ENCODE measurements at regions not wholly inside any gene's neighbourhood (a gene's known extent, or its start where the extent isn't known, plus 50 kb on each side); places are given as distances from the start of the nearest gene placed in this dataset.
A peak's percentile ranks its signal among the peaks of the same experiment; 100 is the strongest.

DNA sequence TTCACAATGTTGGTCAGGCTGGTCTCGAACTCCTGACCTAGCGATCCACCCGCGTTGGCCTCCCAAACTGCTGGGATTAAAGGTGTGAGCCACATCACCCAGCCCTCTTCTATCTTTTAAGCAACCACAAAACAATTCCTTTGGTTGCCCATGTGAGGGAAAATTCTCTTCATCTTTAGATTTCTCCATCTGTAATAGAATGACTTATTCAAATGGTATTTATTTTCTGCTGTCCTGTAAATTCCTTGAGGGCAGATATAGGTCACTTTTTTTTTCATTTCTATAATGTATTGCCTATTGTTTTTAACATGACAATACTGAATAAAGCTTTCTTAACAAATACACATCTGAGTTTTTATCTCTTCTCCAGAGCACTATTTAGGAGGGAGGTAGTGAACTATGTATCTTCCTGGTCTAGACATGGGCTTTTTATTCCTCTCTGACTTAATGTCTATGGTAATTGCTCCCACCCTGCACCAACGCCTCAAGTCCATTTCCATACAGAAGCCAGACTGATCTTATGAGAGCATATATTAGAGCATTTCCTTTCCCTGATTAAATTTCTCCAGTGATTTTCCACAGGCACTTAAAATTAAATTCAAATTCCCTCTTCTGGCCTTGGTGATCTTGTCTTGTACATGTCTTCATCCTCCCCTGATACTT lies 595.6 kb downstream of the CAAP1 start:
- DNase-seq = no peak

DNA sequence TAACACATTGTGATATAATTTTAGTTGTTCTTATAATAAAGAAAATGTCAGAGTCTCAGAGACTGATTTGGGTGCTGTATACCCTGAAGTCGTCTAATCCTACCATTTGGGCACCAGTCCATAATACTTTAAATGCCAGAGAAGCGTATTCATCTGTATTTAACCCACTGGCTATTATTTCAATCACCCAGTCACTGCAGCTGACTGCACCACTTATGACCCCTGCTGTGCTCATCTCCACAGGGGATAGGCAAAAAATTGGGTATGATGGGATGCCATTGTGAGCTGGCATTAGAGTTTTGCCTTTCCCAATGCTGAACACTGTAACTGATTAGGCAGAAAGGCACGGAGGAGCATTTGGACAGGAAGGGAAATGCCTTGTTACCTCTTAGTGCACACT lies 599.7 kb downstream of the CAAP1 start:
- DNase-seq = peak; percentile 46

DNA sequence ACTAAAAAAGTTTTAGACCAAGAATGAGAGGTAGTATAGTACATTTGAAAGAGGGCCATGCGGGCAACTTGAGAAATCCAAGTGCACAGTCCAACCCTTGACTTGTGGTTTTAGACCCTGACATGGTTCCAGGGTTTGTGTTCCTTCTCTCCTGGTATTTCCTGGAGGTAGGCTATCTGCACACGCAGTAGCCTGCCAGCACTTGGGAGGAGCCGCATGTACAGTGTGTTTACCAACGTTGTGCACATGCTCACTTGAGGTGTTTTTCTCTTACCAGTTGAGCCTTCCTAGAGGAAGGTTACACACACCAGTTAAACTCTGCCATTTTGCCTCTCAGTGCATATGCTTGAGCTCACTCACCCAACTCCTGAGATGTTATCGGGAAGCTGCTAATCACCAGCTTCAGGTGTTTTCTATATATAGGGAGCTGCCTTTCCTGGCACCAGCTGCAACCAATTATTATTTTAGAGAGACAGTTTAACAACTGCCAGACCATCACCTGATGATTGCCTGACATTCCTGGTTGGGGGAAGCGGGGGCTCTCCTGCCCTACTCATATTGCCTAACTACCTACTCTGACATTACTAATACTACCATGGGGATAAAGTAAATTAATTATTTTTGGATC lies 593.4 kb upstream of the TUSC1 start:
- no peak for DNase-seq

DNA sequence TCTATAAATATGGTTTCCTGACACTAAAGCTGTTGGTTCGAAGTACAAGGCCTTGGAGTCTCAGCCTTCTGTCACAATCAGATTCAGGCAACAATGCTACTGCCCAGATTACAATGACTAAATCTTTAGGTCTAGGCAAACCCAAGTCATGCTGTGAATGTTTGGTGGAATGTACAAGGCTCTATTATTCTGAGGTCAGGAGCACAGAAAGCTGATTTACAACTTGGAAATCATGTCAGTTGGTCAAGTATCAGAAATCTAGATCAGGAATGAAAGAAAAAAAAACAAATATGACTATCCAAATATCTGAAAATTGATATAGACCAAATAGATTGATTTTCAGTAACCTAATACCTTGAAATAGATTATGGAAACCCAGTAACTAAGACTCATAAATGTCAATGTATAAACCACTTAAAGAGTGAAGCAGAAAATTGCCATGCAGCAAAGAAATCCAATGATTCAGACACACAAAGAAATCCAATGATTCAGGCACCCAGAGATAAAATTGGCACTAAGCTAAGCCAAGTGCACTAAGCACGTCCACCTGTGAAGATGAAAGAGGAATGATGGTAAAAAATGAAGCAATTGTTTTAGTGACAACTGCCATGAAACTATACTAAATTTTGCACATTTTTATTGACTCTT lies 588.0 kb upstream of the TUSC1 start:
- no peak for DNase-seq

DNA sequence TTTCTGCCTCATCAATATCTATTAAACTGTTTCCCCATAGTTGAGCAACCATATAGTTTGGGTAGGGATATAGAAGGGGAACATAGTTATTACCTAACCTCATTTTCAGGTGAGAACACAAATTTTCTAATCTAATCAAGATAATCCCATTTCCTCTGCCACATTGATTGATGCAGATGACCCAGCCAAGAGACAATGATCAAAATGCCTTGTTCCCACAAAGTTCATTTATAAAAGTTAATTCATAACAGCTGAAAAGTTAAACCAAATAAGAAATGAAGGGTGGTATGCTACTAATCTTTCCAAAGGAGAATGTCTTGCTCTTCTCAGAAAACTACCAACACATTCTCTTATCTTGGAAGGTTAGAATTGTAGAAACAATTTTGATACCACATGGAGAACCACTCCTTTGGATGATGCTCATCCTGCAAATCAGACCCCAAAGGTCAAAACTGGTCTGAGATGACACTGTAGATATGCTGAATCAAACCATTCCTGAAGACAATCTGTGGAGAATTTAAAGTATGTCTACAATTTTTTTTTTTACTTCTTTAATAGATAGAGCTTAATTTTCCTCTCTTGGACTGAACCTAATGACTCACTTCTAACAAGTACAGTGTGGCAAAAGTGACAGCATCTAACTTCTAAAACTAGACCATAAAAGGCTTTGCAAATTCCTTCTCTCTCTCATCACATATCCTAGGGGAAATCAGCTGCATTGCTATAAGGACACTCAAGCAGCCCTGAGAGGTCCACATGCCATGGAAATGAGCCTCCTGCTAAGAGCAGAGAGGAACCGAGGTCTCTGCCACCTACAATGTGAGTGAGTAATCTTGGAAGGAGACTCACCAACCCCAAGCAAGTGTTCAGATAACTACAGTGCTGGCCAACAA lies 586.7 kb upstream of the TUSC1 start:
- no peak for DNase-seq

DNA sequence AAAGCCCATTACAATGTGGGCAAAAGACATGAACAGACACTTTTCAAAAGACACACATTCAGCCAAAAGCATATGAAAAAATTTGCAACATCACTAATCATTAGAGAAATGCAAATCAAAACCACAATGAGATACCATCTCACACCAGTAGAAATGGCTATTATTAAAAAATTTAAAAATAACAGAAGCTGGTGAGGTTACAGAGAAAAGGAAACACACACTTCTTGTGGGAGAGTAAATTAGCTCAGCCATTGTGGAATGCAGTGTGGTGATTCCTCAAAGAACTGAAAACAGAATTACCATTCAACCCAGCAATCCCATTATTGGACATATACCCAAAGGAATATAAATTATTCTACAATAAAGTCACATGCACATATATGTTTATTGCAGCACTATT lies 585.2 kb upstream of the TUSC1 start:
- DNase-seq = no peak

DNA sequence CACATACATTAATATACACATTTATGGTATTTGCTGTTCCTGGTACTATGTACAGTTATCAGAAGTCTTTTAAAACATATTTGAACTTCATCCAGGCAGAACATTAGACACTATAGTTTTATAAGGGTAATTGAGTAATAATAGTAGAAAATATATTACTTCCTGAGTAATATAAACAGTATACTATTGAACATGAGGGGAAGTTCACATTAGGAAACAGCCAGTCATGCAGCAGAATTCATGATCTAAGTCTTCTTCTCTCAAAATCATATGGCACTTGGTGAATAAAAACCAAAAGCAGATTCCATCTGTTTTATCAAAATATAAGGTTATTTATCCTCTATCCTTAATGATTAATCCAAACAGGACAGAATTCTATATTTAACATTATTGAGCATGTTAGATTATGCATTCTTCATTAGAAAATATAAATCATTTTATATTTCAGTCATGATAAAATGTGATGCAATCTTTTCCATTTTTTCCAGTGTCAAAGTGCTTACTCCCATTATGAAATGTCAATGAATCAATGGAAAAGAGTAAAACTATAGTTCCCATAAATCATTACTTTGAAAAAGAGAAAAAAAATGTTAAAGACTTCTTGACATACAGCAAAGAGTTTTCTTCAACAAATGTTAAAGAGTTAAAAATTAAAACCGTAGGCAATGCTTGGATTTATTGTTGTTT lies 584.3 kb upstream of the TUSC1 start:
- DNase-seq = no peak

DNA sequence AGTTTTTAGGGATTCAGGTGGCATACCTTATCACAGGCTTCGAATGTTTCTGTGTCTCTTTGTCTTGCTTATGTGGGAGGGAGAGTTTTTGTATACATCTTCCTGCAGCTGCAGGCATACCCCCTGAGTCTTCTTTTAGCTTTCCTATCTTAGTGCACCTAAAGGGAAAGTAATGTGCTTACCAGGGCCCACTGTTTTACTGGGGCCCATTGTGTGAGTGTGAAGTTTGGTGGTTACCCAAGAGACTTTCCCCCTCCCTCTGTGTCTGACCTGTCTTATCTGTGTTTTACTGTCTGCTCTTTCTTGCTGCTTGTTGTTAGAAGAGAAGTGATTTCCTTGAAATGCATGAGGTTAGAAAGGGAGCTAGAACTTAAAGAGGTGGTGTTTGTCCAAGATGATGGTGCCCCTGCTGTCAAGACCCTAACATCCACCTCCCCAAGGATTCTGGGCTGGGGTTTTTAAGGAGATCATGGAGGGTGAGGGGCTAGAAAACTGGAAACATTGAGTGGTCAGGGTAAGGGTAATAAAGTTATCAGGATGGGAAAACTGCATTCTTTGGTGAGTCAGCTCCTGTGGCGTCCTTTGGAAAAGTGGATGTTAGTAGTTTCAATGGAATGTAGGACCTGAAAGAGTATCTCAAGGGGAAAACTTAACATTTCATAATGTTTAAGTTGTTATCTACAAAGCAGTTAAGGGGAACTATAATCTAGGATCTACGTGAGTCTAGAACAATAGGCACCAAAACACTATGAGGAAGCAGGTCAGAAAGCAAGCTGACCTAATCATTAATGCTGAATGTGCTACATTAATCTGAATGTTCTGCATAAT lies 583.5 kb upstream of the TUSC1 start:
- DNase-seq = no peak

DNA sequence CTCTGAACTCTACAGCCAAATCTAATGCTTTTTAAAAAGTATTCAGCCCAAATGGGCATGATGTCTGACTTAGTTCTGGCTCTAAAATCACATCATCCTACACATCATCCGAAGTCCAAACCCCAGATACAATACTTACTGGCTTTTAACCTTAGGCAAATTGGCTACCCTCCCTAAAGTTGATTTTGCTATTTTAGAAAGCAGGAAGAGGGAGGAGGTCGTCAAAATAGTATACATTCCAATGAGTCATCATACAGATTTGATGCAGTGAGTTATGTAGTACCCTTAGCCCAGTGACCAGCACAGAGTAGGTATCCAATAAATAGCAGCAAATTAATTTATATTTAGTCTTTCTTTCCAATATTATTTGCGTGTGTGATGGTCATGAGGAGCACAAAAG lies 582.0 kb upstream of the TUSC1 start:
- no peak for DNase-seq

DNA sequence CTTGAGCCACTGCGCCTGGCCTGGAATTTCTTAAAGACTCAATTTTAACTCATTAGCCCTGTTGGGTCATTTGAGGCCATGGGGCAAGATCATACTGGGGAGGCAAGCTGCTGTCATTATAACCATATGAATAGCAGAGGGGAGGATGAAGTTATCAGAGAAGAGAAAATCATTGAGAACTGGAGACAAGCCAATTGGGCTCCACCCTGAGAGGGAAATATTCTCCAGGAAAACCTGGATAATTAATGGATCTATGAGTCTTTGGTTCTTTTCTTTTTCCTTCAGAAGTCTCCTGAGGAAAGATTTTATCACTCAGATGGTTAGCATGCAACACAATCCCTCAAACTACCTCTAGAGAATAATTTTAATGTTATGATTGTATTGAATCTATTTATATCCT lies 569.6 kb upstream of the TUSC1 start:
- no peak for DNase-seq

DNA sequence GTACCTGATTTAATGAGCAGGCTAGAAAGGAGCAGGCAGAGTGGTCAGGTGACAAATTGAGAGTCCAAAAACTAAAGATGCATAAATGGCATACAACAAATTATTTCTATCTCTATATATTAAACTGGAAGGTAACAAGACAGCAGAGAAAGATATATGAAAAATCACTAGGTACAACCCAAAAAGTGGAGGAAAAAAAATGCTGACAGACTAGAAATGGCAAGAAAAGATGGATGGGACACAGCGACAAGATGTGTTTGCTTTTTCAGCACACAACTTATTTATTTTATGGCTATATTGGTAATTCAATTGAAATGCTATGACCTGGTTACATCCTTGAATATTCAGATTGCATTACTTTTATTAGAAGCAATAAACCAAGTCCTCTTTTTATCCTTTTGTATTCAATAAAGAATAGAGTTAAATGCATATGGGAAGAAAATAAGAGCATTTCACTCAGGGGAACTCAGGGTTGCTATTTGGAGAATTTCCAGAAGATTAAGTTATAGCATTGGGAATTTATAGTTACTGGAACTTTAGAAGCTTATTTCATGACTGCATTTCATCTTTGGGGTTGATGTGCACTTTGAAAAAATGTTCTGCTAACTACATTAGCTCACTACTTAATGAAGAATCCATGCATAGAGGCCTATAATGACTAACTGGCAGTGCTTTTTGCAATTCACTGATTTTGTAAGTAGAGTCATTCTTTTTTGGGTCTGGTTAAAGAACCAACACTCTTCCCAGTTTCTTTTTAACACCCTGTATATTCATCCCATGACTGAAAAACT lies 566.6 kb upstream of the TUSC1 start:
- DNase-seq = no peak

DNA sequence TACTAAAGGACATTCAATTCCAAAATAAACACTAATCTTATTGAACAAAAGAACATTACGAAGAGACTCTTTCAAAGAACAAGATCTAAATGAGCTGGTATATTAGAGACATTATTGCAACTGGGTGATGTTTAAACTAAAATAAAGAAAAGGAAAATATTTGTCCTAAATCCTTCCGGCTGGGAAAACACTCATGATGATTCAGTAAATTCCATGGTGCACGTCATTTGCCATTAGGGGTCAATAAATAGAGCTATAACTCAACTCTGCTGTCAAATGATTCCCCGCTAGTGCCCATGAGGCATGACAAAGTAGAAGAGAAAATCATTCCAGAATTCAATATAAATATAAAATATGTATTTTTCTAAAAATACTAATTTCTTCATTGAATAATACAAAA lies 565.5 kb upstream of the TUSC1 start:
- peak; percentile 27 for DNase-seq

DNA sequence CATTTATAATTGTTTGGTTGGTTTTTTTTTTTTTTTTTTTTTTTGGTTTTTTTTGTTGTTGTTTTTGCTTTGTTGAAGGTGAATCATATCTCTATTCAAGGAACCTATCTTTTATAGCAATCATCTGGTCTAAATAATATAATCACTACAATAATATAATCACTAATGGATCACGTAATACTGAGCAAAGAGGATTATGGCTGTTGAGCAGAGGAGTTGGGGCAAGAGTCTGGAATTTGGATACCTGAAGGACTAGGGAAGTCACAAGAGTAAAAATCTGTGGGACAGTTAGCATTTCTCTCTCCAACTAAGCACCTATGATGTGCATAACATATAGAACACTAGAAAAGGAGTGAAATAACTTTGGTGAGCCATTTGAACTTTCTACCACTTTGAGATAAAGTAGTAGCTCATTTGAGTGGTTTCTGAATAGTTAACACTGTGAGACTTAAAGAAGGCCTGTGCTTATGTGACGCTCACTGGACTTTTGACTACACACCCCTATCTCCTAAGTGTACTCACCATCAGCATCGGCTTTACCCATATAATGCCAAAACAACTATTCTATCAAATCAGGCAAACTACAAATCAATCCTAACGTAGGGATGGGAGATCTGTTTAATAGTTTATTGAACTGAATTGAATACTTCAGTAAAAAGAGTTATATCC lies 564.9 kb upstream of the TUSC1 start:
- no peak for DNase-seq

DNA sequence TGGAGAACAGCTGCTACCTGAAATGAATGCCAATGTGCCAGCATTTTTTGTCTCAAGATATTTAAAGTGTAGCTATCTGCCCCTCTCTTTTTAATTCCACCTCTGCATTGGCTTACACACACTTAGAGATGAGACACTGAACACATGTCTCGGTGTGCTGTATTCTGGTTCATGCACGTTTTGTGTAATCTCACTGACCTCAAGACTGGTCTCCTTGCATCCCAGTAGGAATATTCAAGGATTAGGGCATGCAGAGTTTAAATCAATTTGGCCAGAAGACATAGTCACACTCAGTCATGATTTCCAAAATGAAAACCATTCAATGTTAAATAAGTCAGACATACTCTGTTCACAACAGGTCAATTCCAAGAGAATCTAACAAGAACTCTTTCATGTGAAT lies 561.8 kb upstream of the TUSC1 start:
- DNase-seq = no peak

DNA sequence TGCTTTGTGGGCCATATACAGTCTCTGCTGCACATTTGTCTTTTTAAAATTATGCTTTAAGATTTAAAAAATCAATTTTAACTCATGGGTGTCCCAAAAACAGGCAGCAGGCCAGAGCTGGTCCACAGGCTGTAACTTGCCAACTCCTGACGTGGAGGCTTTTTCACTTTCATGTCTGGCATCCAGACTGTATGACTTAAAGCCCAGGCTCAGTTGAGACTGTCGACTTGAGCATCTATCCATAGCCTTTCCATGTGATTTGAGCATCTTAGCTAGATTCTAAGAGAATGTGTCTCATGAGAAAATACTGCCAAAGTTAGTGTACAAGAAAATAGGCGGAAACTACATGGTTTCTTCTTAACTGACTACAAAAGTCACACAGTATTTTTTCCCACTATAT lies 559.0 kb upstream of the TUSC1 start:
- DNase-seq = no peak

DNA sequence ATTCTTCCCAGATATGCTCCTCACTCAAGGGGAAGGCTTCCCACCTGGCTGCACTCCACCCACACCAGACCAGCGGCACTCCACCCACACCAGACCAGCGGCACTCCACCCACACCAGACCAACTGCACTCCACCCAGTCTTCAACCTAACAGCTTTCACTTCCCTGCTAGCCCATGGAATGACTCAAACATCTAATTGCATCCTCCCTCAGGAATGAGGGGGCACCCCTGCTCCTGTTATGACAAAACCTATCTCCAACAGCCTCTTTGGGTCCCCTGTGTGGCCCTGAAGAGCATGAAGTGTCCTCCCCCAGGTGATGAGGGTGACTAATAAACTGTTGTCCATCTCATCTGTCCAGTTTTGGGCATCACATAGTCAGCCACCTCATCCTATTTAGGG lies 556.6 kb upstream of the TUSC1 start:
- DNase-seq = no peak

DNA sequence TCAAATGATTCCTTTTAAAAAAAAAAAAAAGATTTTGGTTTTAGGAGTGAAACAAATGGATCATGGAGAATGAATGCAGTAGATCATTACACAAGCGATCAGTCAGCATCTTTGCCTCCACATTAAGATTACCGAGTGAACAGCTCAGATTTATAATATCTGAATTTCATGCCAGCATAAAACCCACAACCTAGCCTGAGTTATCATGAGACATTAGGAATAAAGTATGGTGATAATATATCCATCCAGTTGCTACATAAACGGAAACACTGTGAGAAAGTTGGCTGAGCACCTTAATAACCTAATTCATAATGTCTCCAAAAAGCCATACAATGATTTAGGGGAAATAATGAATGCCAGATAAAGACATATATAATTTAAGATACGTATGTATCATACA lies 553.1 kb upstream of the TUSC1 start:
- no peak for DNase-seq

DNA sequence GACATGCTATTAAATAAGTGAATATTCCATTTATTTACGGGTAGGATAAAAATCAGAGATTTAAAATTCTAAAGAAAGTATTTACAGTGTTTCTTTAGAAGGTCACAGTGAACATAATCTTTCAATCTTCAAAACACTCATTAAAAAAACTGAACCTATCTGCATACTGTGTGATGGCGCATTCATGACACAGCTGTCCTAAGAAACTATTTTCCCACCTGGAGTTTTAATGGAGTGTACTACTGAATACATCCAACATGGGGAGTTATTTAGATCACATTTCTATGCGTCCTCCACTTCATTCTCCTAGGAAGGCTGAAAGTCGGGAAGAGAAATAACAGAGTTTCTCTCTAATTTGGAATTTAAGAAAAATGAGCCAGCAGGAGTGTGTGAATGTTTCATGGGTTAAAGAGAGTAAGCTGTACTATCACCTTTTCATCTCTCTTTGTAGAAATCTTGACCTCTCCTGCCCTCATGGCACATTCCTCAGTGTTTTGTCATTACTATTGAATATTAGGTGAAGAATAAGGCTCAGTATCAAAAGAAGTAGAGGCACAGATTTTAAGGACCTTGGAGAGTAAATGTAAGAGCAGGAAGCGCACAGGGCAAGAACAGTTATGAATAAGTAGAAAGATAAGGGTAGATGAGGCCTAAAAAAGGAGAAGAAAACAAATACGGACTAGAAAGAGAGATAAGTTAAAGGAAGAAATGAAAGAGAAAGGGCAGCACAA lies 551.2 kb upstream of the TUSC1 start:
- DNase-seq = no peak

DNA sequence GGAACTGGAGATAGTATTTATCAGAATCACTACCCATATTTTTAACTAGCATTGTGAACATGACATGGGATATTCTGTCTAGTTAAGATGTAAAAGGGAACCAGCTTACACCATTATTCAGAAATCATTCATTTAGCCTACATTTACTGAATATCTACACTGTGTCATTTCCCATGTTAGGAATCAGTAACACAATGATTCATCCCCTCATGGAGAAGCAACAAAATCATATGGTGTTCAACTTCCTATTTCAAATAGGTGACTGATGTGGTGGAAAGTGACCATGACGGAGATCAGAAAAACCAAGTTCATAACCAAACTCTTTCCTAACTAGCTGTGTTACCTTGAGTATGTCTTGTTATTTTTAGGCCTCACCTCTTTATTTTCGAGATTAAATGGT lies 550.0 kb upstream of the TUSC1 start:
- DNase-seq = no peak

DNA sequence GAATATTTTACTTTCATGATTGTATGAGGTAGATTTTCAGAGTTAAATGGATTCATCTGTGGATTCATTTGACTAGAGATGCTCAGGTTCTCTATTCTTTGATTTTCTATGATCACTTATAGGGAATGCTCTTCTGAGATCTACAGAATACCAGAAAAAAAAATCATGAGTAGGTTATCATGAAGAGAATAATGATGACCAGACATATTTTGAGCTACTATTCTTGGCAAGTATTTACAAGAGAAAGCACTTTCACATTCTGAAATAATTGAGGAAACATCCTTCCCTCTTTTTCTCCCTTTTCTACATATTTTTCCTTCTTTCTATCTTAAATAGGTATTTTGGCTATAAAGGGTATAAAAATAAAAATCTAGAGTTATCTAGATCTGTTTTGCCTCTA lies 543.0 kb upstream of the TUSC1 start:
- DNase-seq = no peak

Data from eye (tissue), 1 donor.